Testis (tissue), 2 donors: ENCODE measurements at regions not wholly inside any gene's neighbourhood (a gene's known extent, or its start where the extent isn't known, plus 50 kb on each side); places are given as distances from the start of the nearest gene placed in this dataset.

ENCODE experiments used
- DNase-seq: peaks from one replicate; pipeline ENCODE4 v3.0.0-alpha.2; 2019
- H3K27ac ChIP-seq, 2 donors: fragments of 200-600 bp; sonication (generic); one replicate each; pipeline ENCODE4 v1.5.1; 2019
- H3K27me3 ChIP-seq: fragments of 200-600 bp; sonication (generic); one replicate; pipeline ENCODE4 v1.5.1; 2019
- H3K36me3 ChIP-seq: fragments of 200-600 bp; sonication (generic); one replicate; pipeline ENCODE4 v1.5.1; 2017; ENCODE audit warnings: low read depth; ENCODE audit errors: missing control alignments
- H3K4me1 ChIP-seq: fragments of 200-600 bp; sonication (generic); one replicate; pipeline ENCODE4 v1.5.1; 2019
- H3K4me3 ChIP-seq, 2 donors: fragments of 200-600 bp; sonication (generic); one replicate each; pipeline ENCODE4 v1.5.1; 2017 to 2019
- H3K9me3 ChIP-seq: fragments of 200-600 bp; sonication (generic); one replicate; pipeline ENCODE4 v1.5.1; 2017
- POLR2A ChIP-seq: fragments of 450-650 bp; IDR thresholded peaks from one replicate; pipeline ENCODE4 v1.6.1; 2017; ENCODE audit warnings: antibody characterized with exemption, mild to moderate bottlenecking, moderate library complexity
- WGBS, 2 donors: methylation state at CpG; one replicate each; pipeline ENCODE4 v1.1.5; 2018; 5-methylcytosine and 5-hydroxymethylcytosine counted together
- intact Hi-C: fragments of 100-400 bp; cut with DNase I; formaldehyde crosslinking; loops from one replicate; pipeline ENCODE4 v1.15.1; 2023; ENCODE audit warnings: low total_unique reads
- TF ChIP-seq, protein P1 (sequence below), 3 experiments: fragments of 450-650 bp in 2 of 3; fragments of 200-600 bp in 1 of 3; sonication (generic) in 1 of 3; IDR thresholded peaks; one replicate each; pipeline ENCODE4 v1.5.1; 2016 to 2019; ENCODE audit warnings: antibody characterized with exemption in 3 of 3, mild to moderate bottlenecking in 2 of 3, moderate library complexity in 1 of 3

DNA sequence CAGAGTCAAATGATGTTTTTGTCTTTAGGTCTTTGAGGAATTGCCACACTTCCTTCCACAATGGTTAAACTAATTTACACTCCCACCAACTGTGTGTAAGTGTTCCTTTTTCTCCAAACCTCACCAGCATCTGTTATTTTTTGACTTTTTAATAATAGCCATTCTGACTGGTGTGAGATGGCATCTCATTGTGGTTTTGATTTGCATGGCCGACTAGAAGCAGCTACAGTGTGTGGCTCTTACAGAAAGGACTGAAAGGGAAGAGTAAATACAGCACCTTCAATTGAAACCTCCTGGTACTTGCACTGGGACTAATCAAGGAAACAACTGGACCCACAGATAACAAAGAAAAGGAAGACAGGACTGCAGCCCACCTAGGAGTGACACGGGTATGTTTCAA, 668.0 kb upstream of the RGS18 start:
- H3K4me1 ChIP-seq, result no peaks in the 10 kb centered on the region
- WGBS, 2 donors, result 76 to 87% methylated on average over 2 of the region's 2 CpGs
- no peak overlapping the region for H3K27ac ChIP-seq
- TF ChIP-seq, protein P1, sequence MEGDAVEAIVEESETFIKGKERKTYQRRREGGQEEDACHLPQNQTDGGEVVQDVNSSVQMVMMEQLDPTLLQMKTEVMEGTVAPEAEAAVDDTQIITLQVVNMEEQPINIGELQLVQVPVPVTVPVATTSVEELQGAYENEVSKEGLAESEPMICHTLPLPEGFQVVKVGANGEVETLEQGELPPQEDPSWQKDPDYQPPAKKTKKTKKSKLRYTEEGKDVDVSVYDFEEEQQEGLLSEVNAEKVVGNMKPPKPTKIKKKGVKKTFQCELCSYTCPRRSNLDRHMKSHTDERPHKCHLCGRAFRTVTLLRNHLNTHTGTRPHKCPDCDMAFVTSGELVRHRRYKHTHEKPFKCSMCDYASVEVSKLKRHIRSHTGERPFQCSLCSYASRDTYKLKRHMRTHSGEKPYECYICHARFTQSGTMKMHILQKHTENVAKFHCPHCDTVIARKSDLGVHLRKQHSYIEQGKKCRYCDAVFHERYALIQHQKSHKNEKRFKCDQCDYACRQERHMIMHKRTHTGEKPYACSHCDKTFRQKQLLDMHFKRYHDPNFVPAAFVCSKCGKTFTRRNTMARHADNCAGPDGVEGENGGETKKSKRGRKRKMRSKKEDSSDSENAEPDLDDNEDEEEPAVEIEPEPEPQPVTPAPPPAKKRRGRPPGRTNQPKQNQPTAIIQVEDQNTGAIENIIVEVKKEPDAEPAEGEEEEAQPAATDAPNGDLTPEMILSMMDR (IDR thresholded peaks at IDR 0.05), result no peak
- no peak for TF ChIP-seq POLR2A
- no peak for DNase-seq
- H3K27me3 ChIP-seq, result no peaks in the 10 kb centered on the region
- intact Hi-C loops, result no loop called here
- no peaks in the 10 kb centered on the region for H3K36me3 ChIP-seq
- no peak overlapping the region for H3K4me3 ChIP-seq
- no peaks in the 10 kb centered on the region for H3K9me3 ChIP-seq

DNA sequence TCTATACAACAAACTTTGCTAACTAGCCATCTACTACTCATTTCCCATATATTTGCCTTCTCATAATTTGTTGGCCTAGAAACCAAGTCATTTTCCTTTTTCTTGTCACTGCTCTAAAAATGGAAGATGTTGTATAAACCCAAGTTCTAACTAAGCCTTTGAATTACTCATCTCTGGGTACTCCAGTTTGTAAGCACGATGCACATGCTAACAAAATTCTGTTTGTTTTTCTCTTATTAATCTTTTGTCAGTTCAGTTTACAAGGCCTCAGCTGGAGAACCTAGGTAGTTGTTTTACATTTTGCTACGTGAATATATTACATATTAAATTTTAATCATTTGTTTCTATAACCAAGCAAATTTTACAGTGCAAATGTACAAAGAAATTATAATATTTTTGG, 663.2 kb upstream of the RGS18 start:
- WGBS, 2 donors, result 93% methylated on average over 2 of the region's 2 CpGs
- intact Hi-C loops, result no loop called here
- H3K4me3 ChIP-seq, result no peak overlapping the region
- no peaks in the 10 kb centered on the region for H3K27me3 ChIP-seq
- H3K36me3 ChIP-seq, result no peaks in the 10 kb centered on the region
- no peaks in the 10 kb centered on the region for H3K9me3 ChIP-seq
- H3K4me1 ChIP-seq, result no peaks in the 10 kb centered on the region
- TF ChIP-seq POLR2A, result no peak
- TF ChIP-seq, protein P1 (IDR thresholded peaks at IDR 0.05), result no peak
- no peak for DNase-seq
- H3K27ac ChIP-seq, result no peak overlapping the region

DNA sequence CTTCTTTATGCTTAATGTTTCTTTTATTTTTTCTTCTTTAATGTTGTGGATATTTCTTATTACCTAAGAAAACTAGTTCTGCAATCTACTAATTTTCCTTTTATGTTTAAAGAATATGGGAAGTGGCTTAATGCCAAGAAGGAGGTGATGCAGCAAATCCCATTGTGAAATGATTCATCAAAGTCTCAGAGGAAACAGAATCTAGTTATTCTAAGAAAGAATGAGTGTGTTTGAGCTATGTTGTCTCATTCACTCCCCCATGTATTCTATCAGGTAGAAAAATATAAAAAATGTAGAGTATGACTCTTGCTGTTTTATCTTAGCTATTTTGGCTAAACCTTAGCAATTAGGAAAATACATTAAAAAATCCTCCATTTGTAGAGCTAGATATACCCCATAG, 659.9 kb upstream of the RGS18 start:
- DNase-seq, result no peak
- intact Hi-C loops, result no loop called here
- H3K4me1 ChIP-seq, result no peaks in the 10 kb centered on the region
- H3K9me3 ChIP-seq, result no peaks in the 10 kb centered on the region
- no peak overlapping the region for H3K27ac ChIP-seq
- TF ChIP-seq, protein P1 (IDR thresholded peaks at IDR 0.05), result no peak
- H3K4me3 ChIP-seq, result no peak overlapping the region
- H3K27me3 ChIP-seq, result no peaks in the 10 kb centered on the region
- H3K36me3 ChIP-seq, result no peaks in the 10 kb centered on the region

DNA sequence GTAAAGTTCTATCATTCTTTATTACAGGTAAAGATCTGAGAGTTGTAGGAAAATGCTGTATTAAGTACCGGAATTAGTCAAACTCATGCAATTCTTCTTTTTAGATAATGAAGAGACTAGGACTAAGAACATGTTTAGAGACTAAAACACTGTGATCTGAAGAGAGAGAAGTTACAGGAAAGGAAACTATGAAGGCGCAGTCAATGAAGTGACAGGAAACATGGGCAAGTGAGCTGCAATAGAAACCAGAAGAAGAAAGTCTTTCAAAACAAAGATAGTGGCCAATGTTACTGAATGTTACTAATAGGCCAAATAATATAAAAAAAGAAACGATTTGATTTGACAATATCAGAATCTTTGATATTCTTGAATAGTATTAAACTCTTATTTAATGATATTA, 659.4 kb upstream of the RGS18 start:
- H3K36me3 ChIP-seq, result no peaks in the 10 kb centered on the region
- TF ChIP-seq, protein P1 (IDR thresholded peaks at IDR 0.05), result no peak
- TF ChIP-seq POLR2A, result no peak
- H3K4me3 ChIP-seq, result no peak overlapping the region
- no peaks in the 10 kb centered on the region for H3K4me1 ChIP-seq
- 78 to 81% methylated on average over 3 of the region's 3 CpGs for WGBS, 2 donors
- intact Hi-C loops, result no loop called here
- no peak for DNase-seq
- no peak overlapping the region for H3K27ac ChIP-seq
- no peaks in the 10 kb centered on the region for H3K27me3 ChIP-seq
- H3K9me3 ChIP-seq, result no peaks in the 10 kb centered on the region

DNA sequence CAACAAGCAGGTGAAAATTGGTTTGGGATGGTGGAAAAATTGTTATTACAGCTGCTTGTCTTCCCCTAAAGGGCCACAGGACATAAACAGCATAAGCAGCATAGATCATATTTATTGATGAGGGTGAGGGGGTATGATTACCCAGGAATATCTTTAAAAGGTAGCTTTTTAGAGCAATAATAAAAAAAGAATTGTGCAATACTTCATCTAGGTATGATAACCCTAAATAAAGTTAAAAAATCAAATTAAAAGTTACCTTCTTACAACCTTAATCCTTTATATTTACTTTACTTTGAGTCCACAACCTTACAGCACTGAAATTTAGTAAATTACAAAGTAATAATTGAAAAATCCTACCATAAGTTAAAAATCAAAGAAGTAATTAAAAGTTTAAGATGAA, 653.3 kb upstream of the RGS18 start:
- no peaks in the 10 kb centered on the region for H3K27me3 ChIP-seq
- no peak for TF ChIP-seq POLR2A
- TF ChIP-seq, protein P1 (IDR thresholded peaks at IDR 0.05), result no peak
- H3K4me3 ChIP-seq, result no peak overlapping the region
- no peaks in the 10 kb centered on the region for H3K4me1 ChIP-seq
- DNase-seq, result no peak
- intact Hi-C loops, result no loop called here
- H3K27ac ChIP-seq, result no peak overlapping the region
- H3K9me3 ChIP-seq, result no peaks in the 10 kb centered on the region
- H3K36me3 ChIP-seq, result no peaks in the 10 kb centered on the region
